ENCODE measurements at regions not wholly inside any gene's neighbourhood (a gene's known extent, or its start where the extent isn't known, plus 50 kb on each side); places are given as distances from the start of the nearest gene placed in this dataset.
"Not testable (repeated sequence)": the region's sequence is repeated elsewhere in the genome, so short reads cannot be mapped to it uniquely, and the experiment has no call there.

- DNase-seq (no peak), ATAC-seq (ENCODE audit: insufficient read depth, low read depth) (no peak)
- Histone ChIP-seq H3K27ac (ENCODE audit: low read length) (no peak overlapping the region), H4K20me1 (ENCODE audit: insufficient read depth, low read length) (no peaks in the 10 kb centered on the region), H3K36me3 (ENCODE audit: insufficient read depth, low read length) (no peaks in the 10 kb centered on the region), H3K79me2 (ENCODE audit: insufficient read depth, low read length) (no peaks in the 10 kb centered on the region), H3K9ac (ENCODE audit: low read depth, low read length) (no peak overlapping the region), H3K4me1 (ENCODE audit: insufficient read depth, low read length) (no peaks in the 10 kb centered on the region), H3K9me3 (ENCODE audit: insufficient read depth, low read length, severe bottlenecking) (no peaks in the 10 kb centered on the region), H3K27me3 (ENCODE audit: insufficient read depth, low read length, poor library complexity) (no peaks in the 10 kb centered on the region), H3K4me2 (ENCODE audit: insufficient read depth, low read length) (no peak overlapping the region), H2AFZ (ENCODE audit: low read depth, low read length) (no peak overlapping the region), H3K4me3 (ENCODE audit: low read depth in 1 of 2, low read length in 2 of 2) (no peak overlapping the region)
- TF ChIP-seq CTCF (IDR thresholded peaks at IDR 0.05; ENCODE audit: borderline replicate concordance, extremely low read depth, low read length, poor library complexity, severe bottlenecking) (no peak), EZH2 (IDR thresholded peaks at IDR 0.05; ENCODE audit: borderline replicate concordance, low read depth, low read length, severe bottlenecking) (no peak)
These were observed 251.9 kb upstream of the B3GALT2 start for GRCh38 chr1:193438312-193438711.

GRCh38 chr1:193437785-193438184 lies 251.4 kb upstream of the B3GALT2 start:
- ATAC-seq (ENCODE audit: insufficient read depth, low read depth) (no peak), DNase-seq (no peak)

GRCh38 chr1:193437333-193437732 lies 250.9 kb upstream of the B3GALT2 start:
- not testable (repeated sequence) for H2AFZ ChIP-seq (ENCODE audit: low read depth, low read length); H3K79me2 ChIP-seq (ENCODE audit: insufficient read depth, low read length); H3K4me2 ChIP-seq (ENCODE audit: insufficient read depth, low read length); H3K27me3 ChIP-seq (ENCODE audit: insufficient read depth, low read length, poor library complexity); H4K20me1 ChIP-seq (ENCODE audit: insufficient read depth, low read length); H3K36me3 ChIP-seq (ENCODE audit: insufficient read depth, low read length); H3K4me1 ChIP-seq (ENCODE audit: insufficient read depth, low read length); ATAC-seq (ENCODE audit: insufficient read depth, low read depth); H3K27ac ChIP-seq (ENCODE audit: low read length); H3K9ac ChIP-seq (ENCODE audit: low read depth, low read length); DNase-seq; H3K9me3 ChIP-seq (ENCODE audit: insufficient read depth, low read length, severe bottlenecking); H3K4me3 ChIP-seq (ENCODE audit: low read depth in 1 of 2, low read length in 2 of 2)

More at GRCh38 chr1:193437785-193438184, 251.4 kb upstream of the B3GALT2 start:
- no peak overlapping the region for H3K4me3 ChIP-seq (ENCODE audit: low read depth in 1 of 2, low read length in 2 of 2)
- H3K79me2 ChIP-seq (ENCODE audit: insufficient read depth, low read length): no peaks in the 10 kb centered on the region
- TF ChIP-seq EZH2 (IDR thresholded peaks at IDR 0.05; ENCODE audit: borderline replicate concordance, low read depth, low read length, severe bottlenecking) (no peak), CTCF (IDR thresholded peaks at IDR 0.05; ENCODE audit: borderline replicate concordance, extremely low read depth, low read length, poor library complexity, severe bottlenecking) (no peak)
- no peaks in the 10 kb centered on the region for H3K4me1 ChIP-seq (ENCODE audit: insufficient read depth, low read length)
- H3K27me3 ChIP-seq (ENCODE audit: insufficient read depth, low read length, poor library complexity): no peaks in the 10 kb centered on the region
- H3K27ac ChIP-seq (ENCODE audit: low read length): no peak overlapping the region
- H3K9me3 ChIP-seq (ENCODE audit: insufficient read depth, low read length, severe bottlenecking): peaks cover 4% of the 10 kb centered on the region
- no peaks in the 10 kb centered on the region for H4K20me1 ChIP-seq (ENCODE audit: insufficient read depth, low read length)
- H3K36me3 ChIP-seq (ENCODE audit: insufficient read depth, low read length): no peaks in the 10 kb centered on the region
- no peak overlapping the region for H3K9ac ChIP-seq (ENCODE audit: low read depth, low read length)
- H3K4me2 ChIP-seq (ENCODE audit: insufficient read depth, low read length): no peak overlapping the region
- no peak overlapping the region for H2AFZ ChIP-seq (ENCODE audit: low read depth, low read length)

GRCh38 chr1:193435781-193436180 lies 249.4 kb upstream of the B3GALT2 start:
- Histone ChIP-seq H3K4me1 (ENCODE audit: insufficient read depth, low read length) (no peaks in the 10 kb centered on the region), H3K9ac (ENCODE audit: low read depth, low read length) (no peak overlapping the region), H3K36me3 (ENCODE audit: insufficient read depth, low read length) (no peaks in the 10 kb centered on the region), H4K20me1 (ENCODE audit: insufficient read depth, low read length) (no peaks in the 10 kb centered on the region), H3K79me2 (ENCODE audit: insufficient read depth, low read length) (no peaks in the 10 kb centered on the region), H3K9me3 (ENCODE audit: insufficient read depth, low read length, severe bottlenecking) (peaks cover 6% of the 10 kb centered on the region), H2AFZ (ENCODE audit: low read depth, low read length) (no peak overlapping the region), H3K4me2 (ENCODE audit: insufficient read depth, low read length) (no peak overlapping the region), H3K4me3 (ENCODE audit: low read depth in 1 of 2, low read length in 2 of 2) (no peak overlapping the region), H3K27ac (ENCODE audit: low read length) (no peak overlapping the region), H3K27me3 (ENCODE audit: insufficient read depth, low read length, poor library complexity) (no peaks in the 10 kb centered on the region)
- no peak for TF ChIP-seq EZH2 (IDR thresholded peaks at IDR 0.05; ENCODE audit: borderline replicate concordance, low read depth, low read length, severe bottlenecking)
- TF ChIP-seq CTCF (IDR thresholded peaks at IDR 0.05; ENCODE audit: borderline replicate concordance, extremely low read depth, low read length, poor library complexity, severe bottlenecking): no peak
- no peak for ATAC-seq (ENCODE audit: insufficient read depth, low read depth)
- DNase-seq: no peak
